H1 (cell line): ENCODE measurements at regions not wholly inside any gene's neighbourhood (a gene's known extent, or its start where the extent isn't known, plus 50 kb on each side); places are given as distances from the start of the nearest gene placed in this dataset.

Experiments used
- CTCF ChIA-PET: fragments of 300-600 bp; sonication (Branson Sonifier 250); formaldehyde crosslinking; loops from one replicate; lab custom pipeline; 2021; ENCODE audit not compliant: partially characterized antibody; lab: Charles Lee
- POLR2A ChIA-PET: fragments of 300-600 bp; sonication (Branson Sonifier 250); formaldehyde crosslinking; loops from one replicate; lab custom pipeline; 2021; ENCODE audit warnings: inconsistent platforms; ENCODE audit not compliant: partially characterized antibody; lab: Charles Lee
- DNase-seq, 2 experiments: peaks; one replicate each; pipeline versions ENCODE4 v3.0.0 to v3.0.0-alpha.2; 2010 to 2022; ENCODE audit warnings: low spot score in 2 of 2, low read depth in 1 of 2, mixed read lengths in 1 of 2
- FAIRE-seq: peaks from 2 replicates; lab custom pipeline; 2011; peaks lifted over from hg19 to GRCh38; lab: Jason Lieb, UNC
- H2AFZ ChIP-seq: 2 replicates; pipeline ENCODE4 v1.8.1; 2012; ENCODE audit warnings: low read length, inconsistent platforms
- H2AK5ac ChIP-seq: 2 replicates; pipeline ENCODE4 v1.6.1; 2013; ENCODE audit warnings: low read depth, low read length
- H2BK120ac ChIP-seq: replicated peaks from 2 replicates; pipeline ENCODE3; 2013; ENCODE audit warnings: low read depth, low read length, inconsistent platforms
- H2BK12ac ChIP-seq: 2 replicates; pipeline ENCODE4 v1.6.1; 2013; ENCODE audit warnings: low read depth, low read length
- H2BK15ac ChIP-seq: 2 replicates; pipeline ENCODE4 v1.6.1; 2013; ENCODE audit warnings: low read length
- H2BK20ac ChIP-seq: 2 replicates; pipeline ENCODE4 v1.6.1; 2013; ENCODE audit warnings: low read length
- H2BK5ac ChIP-seq: 2 replicates; pipeline ENCODE4 v1.6.1; 2013; ENCODE audit warnings: low read depth, low read length
- H3K14ac ChIP-seq: 2 replicates; pipeline ENCODE4 v1.6.1; 2013; ENCODE audit warnings: inconsistent platforms; ENCODE audit not compliant: insufficient read length
- H3K18ac ChIP-seq: 2 replicates; pipeline ENCODE4 v1.6.1; 2013; ENCODE audit warnings: low read length; ENCODE audit errors: extremely low read depth
- H3K23ac ChIP-seq: 2 replicates; pipeline ENCODE4 v1.6.1; 2013; ENCODE audit warnings: inconsistent platforms; ENCODE audit not compliant: insufficient read length
- H3K23me2 ChIP-seq: 2 replicates; pipeline ENCODE4 v1.6.1; 2013; ENCODE audit warnings: low read depth, low read length
- H3K27ac ChIP-seq: 2 replicates; pipeline ENCODE4 v1.6.1; 2011; ENCODE audit warnings: low read depth, low read length, inconsistent platforms
- H3K27me3 ChIP-seq, 4 experiments: replicated peaks in 1 of 4; 1 replicate in 1 of 4; 2 replicates in 3 of 4; pipeline versions ENCODE4 v1.6.1 to v1.8.1; 2011 to 2013; ENCODE audit warnings: low read length in 3 of 4, mild to moderate bottlenecking in 3 of 4, inconsistent platforms in 2 of 4, mixed read lengths in 2 of 4, moderate library complexity in 1 of 4; ENCODE audit not compliant: control insufficient read depth in 3 of 4, insufficient read depth in 3 of 4; ENCODE audit errors: extremely low read depth in 1 of 4
- H3K36me3 ChIP-seq, 4 experiments: 2 replicates each; pipeline versions ENCODE4 v1.6.1 to v1.8.1; 2011 to 2013; ENCODE audit warnings: mild to moderate bottlenecking in 4 of 4, low read length in 3 of 4, moderate library complexity in 2 of 4, control low read depth in 1 of 4, inconsistent platforms in 1 of 4; ENCODE audit not compliant: insufficient read depth in 4 of 4, control insufficient read depth in 2 of 4
- H3K4ac ChIP-seq: replicated peaks from 2 replicates; pipeline ENCODE3; 2013; ENCODE audit warnings: low read length, low read depth, mixed read lengths, inconsistent platforms; ENCODE audit not compliant: insufficient read length
- H3K4me1 ChIP-seq, 4 experiments: replicated peaks in 1 of 4; 1 replicate in 1 of 4; 2 replicates in 3 of 4; pipeline versions ENCODE4 v1.6.1 to v1.8.1; 2011 to 2013; ENCODE audit warnings: low read length in 3 of 4, inconsistent platforms in 2 of 4, mixed read lengths in 1 of 4; ENCODE audit not compliant: insufficient read depth in 4 of 4, control insufficient read depth in 3 of 4
- H3K4me2 ChIP-seq, 2 experiments: 2 replicates each; pipeline versions ENCODE4 v1.6.1 to v1.8.1; 2011 to 2013; ENCODE audit warnings: low read depth in 2 of 2, low read length in 2 of 2, control low read depth in 1 of 2, inconsistent platforms in 1 of 2, mild to moderate bottlenecking in 1 of 2; ENCODE audit not compliant: insufficient read depth in 1 of 2
- H3K4me3 ChIP-seq, 4 experiments: fragments of 200-600, 300-600 bp in 1 of 4; sonication (generic), shearing (Covaris generic), sonication (Bioruptor Twin) in 1 of 4; 2 replicates each; pipeline versions ENCODE4 v1.5.1 to v1.8.1; 2011 to 2016; ENCODE audit warnings: low read length in 4 of 4, low read depth in 3 of 4, control low read depth in 2 of 4, inconsistent platforms in 2 of 4, mild to moderate bottlenecking in 2 of 4, mixed read lengths in 1 of 4, moderate library complexity in 1 of 4; ENCODE audit not compliant: insufficient read depth in 2 of 4; ENCODE audit errors: extremely low read depth in 1 of 4
- H3K56ac ChIP-seq: replicated peaks from 2 replicates; pipeline ENCODE3; 2013; ENCODE audit warnings: low read depth, mild to moderate bottlenecking, mixed read lengths, low read length, inconsistent platforms; ENCODE audit not compliant: insufficient read length
- H3K79me1 ChIP-seq: 2 replicates; pipeline ENCODE4 v1.6.1; 2013; ENCODE audit warnings: low read depth, low read length, control low read depth
- H3K79me2 ChIP-seq, 2 experiments: 2 replicates each; pipeline versions ENCODE4 v1.6.1 to v1.8.1; 2012 to 2013; ENCODE audit warnings: low read length in 2 of 2, mild to moderate bottlenecking in 2 of 2, inconsistent platforms in 1 of 2; ENCODE audit not compliant: insufficient read depth in 2 of 2, control insufficient read depth in 1 of 2
- H3K9ac ChIP-seq, 4 experiments: replicated peaks in 1 of 4; 1 replicate in 1 of 4; 2 replicates in 3 of 4; pipeline versions ENCODE4 v1.6.1 to v1.8.1; 2011 to 2013; ENCODE audit warnings: low read depth in 3 of 4, low read length in 3 of 4, control low read depth in 2 of 4, mild to moderate bottlenecking in 2 of 4, moderate library complexity in 2 of 4, inconsistent platforms in 1 of 4; ENCODE audit errors: extremely low read depth in 1 of 4
- H3K9me3 ChIP-seq, 2 experiments: 2 replicates each; pipeline versions ENCODE4 v1.6.1 to v1.8.1; 2012 to 2013; ENCODE audit warnings: mild to moderate bottlenecking in 2 of 2, moderate library complexity in 2 of 2, control low read depth in 1 of 2, inconsistent platforms in 1 of 2, low read depth in 1 of 2, low read length in 1 of 2, mixed read lengths in 1 of 2; ENCODE audit not compliant: insufficient read depth in 2 of 2
- H4K20me1 ChIP-seq, 2 experiments: replicated peaks in 1 of 2; 2 replicates each; pipeline versions ENCODE3 to v1.8.1; 2011 to 2013; ENCODE audit warnings: inconsistent platforms in 2 of 2, low read length in 2 of 2, mild to moderate bottlenecking in 1 of 2; ENCODE audit not compliant: insufficient read depth in 2 of 2, control insufficient read depth in 1 of 2
- H4K5ac ChIP-seq: 2 replicates; pipeline ENCODE4 v1.6.1; 2013; ENCODE audit warnings: low read length, low read depth, mixed read lengths, inconsistent platforms; ENCODE audit not compliant: insufficient read length
- H4K8ac ChIP-seq: 2 replicates; pipeline ENCODE4 v1.8.0; 2013; ENCODE audit warnings: mild to moderate bottlenecking, moderate library complexity, low read length, inconsistent platforms; ENCODE audit not compliant: insufficient read depth; ENCODE audit errors: extremely low read depth
- H4K91ac ChIP-seq: replicated peaks from 2 replicates; pipeline ENCODE3; 2013; ENCODE audit warnings: low read length, mixed read lengths, inconsistent platforms; ENCODE audit not compliant: insufficient read length
- CHD2 ChIP-seq: IDR thresholded peaks from 2 replicates; pipeline ENCODE4 v1.6.1; 2012; ENCODE audit warnings: low read length, improper control_type of control experiment
- CREB1 ChIP-seq: IDR thresholded peaks from 2 replicates; pipeline ENCODE4 v1.6.1; 2012; ENCODE audit warnings: inconsistent platforms
- CTBP2 ChIP-seq: IDR thresholded peaks from 2 replicates; pipeline ENCODE4 v1.7.0; 2011; ENCODE audit warnings: borderline replicate concordance, mild to moderate bottlenecking, moderate library complexity, mixed read lengths, low read length; ENCODE audit not compliant: insufficient read depth, insufficient read length
- GTF2F1 ChIP-seq: IDR thresholded peaks from 2 replicates; pipeline ENCODE4 v1.6.1; 2012; ENCODE audit warnings: low read depth, low read length, improper control_type of control experiment, borderline replicate concordance
- KDM4A ChIP-seq: IDR thresholded peaks from one replicate; pipeline ENCODE4 v1.7.1; 2012; ENCODE audit warnings: low read depth, mild to moderate bottlenecking, moderate library complexity, low read length, inconsistent platforms; ENCODE audit not compliant: severe bottlenecking
- POLR2A ChIP-seq, 2 experiments: IDR thresholded peaks; 1 replicate in 1 of 2; 2 replicates in 1 of 2; pipeline ENCODE4 v1.6.1; 2011; ENCODE audit warnings: low read depth in 2 of 2, low read length in 2 of 2, mild to moderate bottlenecking in 2 of 2; ENCODE audit errors: control extremely low read depth in 1 of 2
- RNF2 ChIP-seq: fragments of 200-900, 300-1000 bp; sonication (generic); IDR thresholded peaks from 2 replicates; pipeline ENCODE4 v1.7.1; 2016; ENCODE audit warnings: borderline replicate concordance, low read depth, mild to moderate bottlenecking, antibody characterized with exemption, low read length; ENCODE audit not compliant: poor library complexity, severe bottlenecking; ENCODE audit errors: missing control alignments
- SIRT6 ChIP-seq: IDR thresholded peaks from one replicate; pipeline ENCODE4 v1.7.1; 2012; ENCODE audit warnings: low read length, inconsistent platforms
- SP2 ChIP-seq: IDR thresholded peaks from 2 replicates; pipeline ENCODE4 v1.6.1; 2012; ENCODE audit warnings: mild to moderate bottlenecking, low read length, inconsistent platforms
- SP4 ChIP-seq: IDR thresholded peaks from 2 replicates; pipeline ENCODE4 v1.6.1; 2012; ENCODE audit warnings: low read length, inconsistent platforms
- WGBS, 2 experiments: shearing (Covaris generic) in 1 of 2; methylation state at CpG; one replicate each; pipeline versions ENCODE4 v1.1.6 to v1.1.7; 2013 to 2015; ENCODE audit warnings: low lambda C conversion rate in 2 of 2, mixed read lengths in 2 of 2, inconsistent platforms in 1 of 2, low coverage in 1 of 2, missing lambda C conversion rate in 1 of 2; ENCODE audit not compliant: insufficient replicate concordance in 2 of 2, insufficient coverage in 1 of 2, insufficient read length in 1 of 2; ENCODE audit errors: extremely low coverage in 1 of 2, missing lambda C conversion rate in 1 of 2; 5-methylcytosine and 5-hydroxymethylcytosine counted together

DNA sequence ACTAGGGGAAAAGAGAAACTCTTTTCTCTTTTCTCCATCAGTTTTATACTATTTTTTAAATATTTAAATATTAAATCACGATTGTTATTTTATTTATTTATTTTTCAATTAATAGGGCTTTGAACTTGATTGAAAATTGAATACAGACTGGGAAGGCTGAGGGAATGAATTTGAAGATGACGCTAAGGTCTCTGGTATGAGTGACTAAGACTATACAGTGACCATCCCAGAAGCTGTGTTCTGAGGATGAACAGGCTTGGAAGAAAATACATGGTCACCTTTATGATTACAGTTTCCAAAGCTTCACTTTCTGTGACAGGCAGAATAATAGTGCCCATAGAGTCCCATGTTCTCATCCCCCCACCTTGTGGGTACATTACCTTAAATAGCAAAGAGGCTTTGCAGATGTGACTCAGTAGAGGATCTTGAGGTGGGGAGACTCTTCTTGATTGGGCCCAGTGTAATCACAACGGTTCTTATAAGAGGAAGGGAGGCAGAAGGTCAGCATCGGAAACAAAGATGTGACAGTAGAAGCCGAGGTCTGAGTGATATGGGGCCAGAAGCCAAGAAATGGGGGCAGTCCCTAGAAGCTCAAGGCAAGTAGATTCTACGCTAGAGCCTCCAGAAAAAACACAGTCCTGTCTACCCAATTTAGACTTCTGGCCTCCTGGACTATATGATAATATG, 51.0 kb upstream of the LPP start:
- no peak overlapping the region for H2BK12ac ChIP-seq
- H3K23me2 ChIP-seq = no peaks in the 10 kb centered on the region
- no peak overlapping the region for H3K18ac ChIP-seq
- H4K91ac ChIP-seq = no peak overlapping the region
- no peak overlapping the region for H4K8ac ChIP-seq
- no peak overlapping the region for H3K27ac ChIP-seq
- FAIRE-seq = no peak
- no peaks in the 10 kb centered on the region for H3K79me2 ChIP-seq
- no peaks in the 10 kb centered on the region for H3K9me3 ChIP-seq
- H3K36me3 ChIP-seq = no peaks in the 10 kb centered on the region
- H3K79me1 ChIP-seq = no peaks in the 10 kb centered on the region
- H3K27me3 ChIP-seq = no peaks in the 10 kb centered on the region; a peak in 1 of 7 replicates
- no peak overlapping the region for H3K56ac ChIP-seq
- peaks cover 0 to 3% (median 0%) of the 10 kb centered on the region in 4 experiments; a peak in 2 of 7 replicates for H3K4me1 ChIP-seq
- POLR2A ChIA-PET = interaction anchor here (0.7 kb wide), 1 partner anchor 25 kb away, joined by 3 read pairs; no protein-coding TSS in a partner anchor
- no peak overlapping the region for H2BK15ac ChIP-seq
- 92% methylated on average over 6 of the region's 6 CpGs; no CpG with 5 or more reads in 1 of the 2 experiments for WGBS, 2 experiments
- H2AK5ac ChIP-seq = no peak overlapping the region
- H3K14ac ChIP-seq = no peak overlapping the region
- H3K4ac ChIP-seq = no peak overlapping the region
- H3K23ac ChIP-seq = no peak overlapping the region
- TF ChIP-seq POLR2A (IDR thresholded peaks at IDR 0.05; ENCODE audit: control extremely low read depth in 1 of 2, low read depth in 2 of 2, low read length in 2 of 2) (no peak), KDM4A (no peak), RNF2 (no peak), SIRT6 (no peak), CHD2 (no peak), CREB1 (no peak), SP4 (no peak), GTF2F1 (no peak), CTBP2 (no peak), SP2 (no peak)
- CTCF ChIA-PET = interaction anchor here (0.9 kb wide), 1 partner anchor 9 kb away, joined by 5 read pairs; no protein-coding TSS in a partner anchor
- no peak overlapping the region for H4K5ac ChIP-seq
- H2AFZ ChIP-seq = no peak overlapping the region
- H2BK5ac ChIP-seq = no peak overlapping the region
- no peak overlapping the region for H3K9ac ChIP-seq
- H2BK20ac ChIP-seq = no peak overlapping the region
- no peak overlapping the region for H3K4me3 ChIP-seq
- no peak overlapping the region for H2BK120ac ChIP-seq
- DNase-seq = no peak
- H4K20me1 ChIP-seq = no peaks in the 10 kb centered on the region
- H3K4me2 ChIP-seq = no peak overlapping the region
